ENCODE measurements at regions not wholly inside any gene's neighbourhood (a gene's known extent, or its start where the extent isn't known, plus 50 kb on each side); places are given as distances from the start of the nearest gene placed in this dataset.

DNA sequence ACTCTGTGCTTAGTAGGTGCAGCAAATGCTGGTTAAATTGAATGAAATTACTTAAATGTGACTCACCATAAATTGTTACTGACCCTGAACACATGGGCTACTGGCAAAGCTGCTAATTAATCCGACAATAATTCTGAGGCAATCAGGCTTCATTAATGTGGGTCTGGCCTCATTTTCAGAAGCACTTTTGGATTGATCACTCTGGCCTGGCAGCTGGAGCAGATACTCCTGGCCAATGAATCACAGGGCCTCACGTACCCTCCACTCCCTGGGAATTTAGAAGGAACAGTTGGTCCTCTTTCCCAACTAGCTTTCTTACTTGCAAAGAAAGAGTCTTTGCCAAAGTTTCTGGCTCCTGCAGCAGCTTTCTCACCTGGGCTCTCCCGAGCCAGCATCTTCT is 162.0 kb upstream of the ZKSCAN2 start:
- TF ChIP-seq, protein P1, sequence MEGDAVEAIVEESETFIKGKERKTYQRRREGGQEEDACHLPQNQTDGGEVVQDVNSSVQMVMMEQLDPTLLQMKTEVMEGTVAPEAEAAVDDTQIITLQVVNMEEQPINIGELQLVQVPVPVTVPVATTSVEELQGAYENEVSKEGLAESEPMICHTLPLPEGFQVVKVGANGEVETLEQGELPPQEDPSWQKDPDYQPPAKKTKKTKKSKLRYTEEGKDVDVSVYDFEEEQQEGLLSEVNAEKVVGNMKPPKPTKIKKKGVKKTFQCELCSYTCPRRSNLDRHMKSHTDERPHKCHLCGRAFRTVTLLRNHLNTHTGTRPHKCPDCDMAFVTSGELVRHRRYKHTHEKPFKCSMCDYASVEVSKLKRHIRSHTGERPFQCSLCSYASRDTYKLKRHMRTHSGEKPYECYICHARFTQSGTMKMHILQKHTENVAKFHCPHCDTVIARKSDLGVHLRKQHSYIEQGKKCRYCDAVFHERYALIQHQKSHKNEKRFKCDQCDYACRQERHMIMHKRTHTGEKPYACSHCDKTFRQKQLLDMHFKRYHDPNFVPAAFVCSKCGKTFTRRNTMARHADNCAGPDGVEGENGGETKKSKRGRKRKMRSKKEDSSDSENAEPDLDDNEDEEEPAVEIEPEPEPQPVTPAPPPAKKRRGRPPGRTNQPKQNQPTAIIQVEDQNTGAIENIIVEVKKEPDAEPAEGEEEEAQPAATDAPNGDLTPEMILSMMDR (IDR thresholded peaks at IDR 0.05): no peak
- no peak for TF ChIP-seq POLR2AphosphoS5 (IDR thresholded peaks at IDR 0.05)
- no peak for TF ChIP-seq POLR2A (IDR thresholded peaks at IDR 0.05)
